K562 (cell line): ENCODE measurements at regions not wholly inside any gene's neighbourhood (a gene's known extent, or its start where the extent isn't known, plus 50 kb on each side); places are given as distances from the start of the nearest gene placed in this dataset.
A peak's percentile ranks its signal among the peaks of the same experiment; 100 is the strongest.

ENCODE experiments used
- ATAC-seq: fragments of 200-7000 bp; cut with Tn5 transposase; 3 replicates; pipeline ENCODE4 v1.9.1; 2020; ENCODE audit warnings: moderate library complexity
- BruUV-seq: library from RNA; stranded (reverse); fragments of 400-500 nt; replicated peaks from 2 replicates; lab custom pipeline; 2021; lab: Mats Ljungman, UMichigan
- CTCF ChIA-PET: fragments of 300-600 bp; formaldehyde crosslinking; extraction: SDS; loops from one replicate; lab custom pipeline; 2021; ENCODE audit warnings: low intra/inter-chr PET ratio; lab: Yijun Ruan, JAX
- POLR2A ChIA-PET: fragments of 300-600, 350-650 bp; sonication (Branson Sonifier 250); formaldehyde crosslinking; extraction: SDS; loops from one replicate; lab custom pipeline; 2021; ENCODE audit warnings: antibody characterized with exemption, inconsistent platforms; lab: Yijun Ruan, JAX
- DNase-seq, 4 experiments: peaks; one replicate each; pipeline versions ENCODE4 v3.0.0 to v3.0.0-alpha.2; 2011 to 2018; ENCODE audit warnings: low spot score in 3 of 4, mixed read lengths in 3 of 4; ENCODE audit errors: extremely low read depth in 1 of 4
- FAIRE-seq: peaks from 2 replicates; lab custom pipeline; 2011; peaks lifted over from hg19 to GRCh38; lab: Jason Lieb, UNC
- H2AFZ ChIP-seq: 2 replicates; pipeline ENCODE4 v1.6.0; 2011; ENCODE audit warnings: low read depth, low read length, control low read depth, inconsistent platforms
- H3K27ac ChIP-seq: fragments of 200-600 bp; 3 replicates; pipeline ENCODE4 v1.8.0; 2011; ENCODE audit warnings: low read depth, mild to moderate bottlenecking, control low read depth, inconsistent platforms, low read length, moderate library complexity, mixed read lengths; ENCODE audit errors: extremely low read depth
- H3K27me3 ChIP-seq, 2 experiments: fragments of 300-600 bp in 1 of 2; 2 replicates in 1 of 2; 3 replicates in 1 of 2; pipeline versions ENCODE4 v1.6.0 to v1.8.0; 2011; ENCODE audit warnings: inconsistent platforms in 2 of 2, low read length in 2 of 2, mild to moderate bottlenecking in 1 of 2, mixed read lengths in 1 of 2, moderate library complexity in 1 of 2; ENCODE audit not compliant: control insufficient read depth in 2 of 2, insufficient read depth in 2 of 2
- H3K36me3 ChIP-seq: fragments of 300-600 bp; 3 replicates; pipeline ENCODE4 v1.8.0; 2011; ENCODE audit warnings: mild to moderate bottlenecking, low read length, inconsistent platforms; ENCODE audit not compliant: control insufficient read depth, insufficient read depth
- H3K4me1 ChIP-seq, 2 experiments: fragments of 200-600 bp in 1 of 2; replicated peaks in 1 of 2; 2 replicates in 1 of 2; 3 replicates in 1 of 2; pipeline versions ENCODE4 v1.5.1 to v1.8.0; 2011; ENCODE audit warnings: inconsistent platforms in 2 of 2, low read length in 2 of 2, mild to moderate bottlenecking in 1 of 2, mixed read lengths in 1 of 2, moderate library complexity in 1 of 2; ENCODE audit not compliant: control insufficient read depth in 2 of 2, insufficient read depth in 2 of 2
- H3K4me2 ChIP-seq: 2 replicates; pipeline ENCODE4 v1.6.1; 2011; ENCODE audit warnings: low read length, control low read depth, inconsistent platforms, mixed read lengths; ENCODE audit not compliant: insufficient read depth
- H3K4me3 ChIP-seq: fragments of 200-600 bp; sonication (generic), shearing (Covaris generic); 2 replicates; pipeline ENCODE4 v1.5.1; 2016; ENCODE audit warnings: control low read depth, inconsistent platforms
- H3K79me2 ChIP-seq: fragments of 200-600 bp; 3 replicates; pipeline ENCODE4 v1.8.0; 2011; ENCODE audit warnings: low read length, inconsistent platforms; ENCODE audit not compliant: control insufficient read depth, insufficient read depth
- H3K9ac ChIP-seq, 2 experiments: 2 replicates each; pipeline versions ENCODE4 v1.6.0 to v1.6.1; 2011; ENCODE audit warnings: low read depth in 2 of 2, low read length in 2 of 2, control low read depth in 1 of 2, inconsistent platforms in 1 of 2, mild to moderate bottlenecking in 1 of 2, mixed read lengths in 1 of 2; ENCODE audit not compliant: insufficient read depth in 1 of 2
- H3K9me1 ChIP-seq: one replicate; pipeline ENCODE4 v1.6.0; 2011; ENCODE audit warnings: inconsistent platforms, mild to moderate bottlenecking, low read length, moderate library complexity; ENCODE audit not compliant: control insufficient read depth, insufficient read depth
- H3K9me3 ChIP-seq: replicated peaks from 2 replicates; pipeline ENCODE4 v1.5.1; 2011; ENCODE audit warnings: low read depth, low read length, inconsistent platforms; ENCODE audit not compliant: control insufficient read depth, insufficient read depth
- H4K20me1 ChIP-seq: replicated peaks from 2 replicates; pipeline ENCODE4 v1.6.1; 2011; ENCODE audit warnings: low read length, inconsistent platforms, mixed read lengths; ENCODE audit not compliant: control insufficient read depth, insufficient read depth
- ZBTB11 ChIP-seq, 3 experiments: fragments of 200-800 bp in 1 of 3; fragments of 250-450 bp in 1 of 3; fragments of 450-650 bp in 1 of 3; sonication (Bioruptor Pico) in 1 of 3; sonication (Bioruptor generic) in 1 of 3; formaldehyde crosslinking in 1 of 3; IDR thresholded peaks; 2 replicates each; pipeline versions ENCODE4 v1.6.1 to v1.8.0; 2016 to 2022; ENCODE audit warnings: mild to moderate bottlenecking in 2 of 3, missing genetic modification characterization in 2 of 3, missing compliant biosample characterization in 1 of 3, moderate library complexity in 1 of 3
- ZFP30 ChIP-seq: fragments of 250-450 bp; sonication (Bioruptor Pico); IDR thresholded peaks from 2 replicates; pipeline ENCODE4 v1.8.0; 2022; ENCODE audit warnings: moderate library complexity, mild to moderate bottlenecking, inconsistent platforms, borderline replicate concordance
- WGBS: fragments of 100-300 bp; shearing (Covaris generic); methylation state at CpG from one replicate; pipeline ENCODE4 v1.1.6; 2016; ENCODE audit warnings: low coverage, mixed read lengths; ENCODE audit not compliant: insufficient coverage; ENCODE audit errors: missing lambda C conversion rate; 5-methylcytosine and 5-hydroxymethylcytosine counted together
- in situ Hi-C: fragments of 300-500 bp; cut with MboI; formaldehyde crosslinking; loops from 4 replicates; pipeline ENCODE4 v1.15.0; 2018; ENCODE audit warnings: inconsistent platforms, mixed read lengths
- intact Hi-C: fragments of 100-400 bp; cut with micrococcal nuclease; formaldehyde crosslinking; loops from 2 replicates; pipeline ENCODE4 v1.14.2; 2022

- Histone ChIP-seq H3K9ac (no peak overlapping the region), H3K4me1 (no peaks in the 10 kb centered on the region), H3K36me3 (no peaks in the 10 kb centered on the region), H3K9me3 (no peaks in the 10 kb centered on the region), H4K20me1 (no peaks in the 10 kb centered on the region), H3K9me1 (no peaks in the 10 kb centered on the region), H2AFZ (no peak overlapping the region), H3K27me3 (no peaks in the 10 kb centered on the region), H3K4me2 (no peak overlapping the region), H3K79me2 (no peaks in the 10 kb centered on the region), H3K4me3 (no peak overlapping the region), H3K27ac (no peak overlapping the region)
- DNase-seq: no peak
- no peak for FAIRE-seq
- CTCF ChIA-PET: no interaction called here
- WGBS: 8% methylated on average over 1 of the region's 2 CpGs
- POLR2A ChIA-PET: interaction anchor here (0.5 kb wide), 1 partner anchor 15 kb away, joined by 4 read pairs; no protein-coding TSS in a partner anchor
- in situ Hi-C loops (no loop called here), intact Hi-C loops (no loop called here)
- ATAC-seq: no peak
- 0 out of 6 replicates have a peak, but pooled peaks of 1 of the 3 experiments have one; percentile 5 for TF ChIP-seq ZBTB11 (CRISPR knock-in tag; IDR thresholded peaks at IDR 0.05)
- no peak for TF ChIP-seq ZFP30 (CRISPR knock-in tag)
- no TSS peak for BruUV-seq
Measured at GRCh38 chr3:64756398-64756986, 68.7 kb upstream of the ADAMTS9 start.
